Spleen (tissue), 7 donors: ENCODE measurements at regions not wholly inside any gene's neighbourhood (a gene's known extent, or its start where the extent isn't known, plus 50 kb on each side); places are given as distances from the start of the nearest gene placed in this dataset.

Experiments
- POLR2A ChIP-seq, 3 donors: fragments of 450-650 bp; IDR thresholded peaks; one replicate each; pipeline ENCODE4 v1.5.1; 2017; ENCODE audit warnings: antibody characterized with exemption in 3 of 3, mild to moderate bottlenecking in 1 of 3
- TF ChIP-seq, protein P1 (sequence below), 11 experiments: fragments of 200-600 bp in 7 of 11; fragments of 450-650 bp in 4 of 11; sonication (generic) in 4 of 11; IDR thresholded peaks in 8 of 11; conservative IDR thresholded peaks in 3 of 11; 1 replicate in 7 of 11; 2 replicates in 4 of 11; pipeline versions ENCODE4 v1.4.0 to v1.8.0; 2016 to 2021; ENCODE audit warnings: antibody characterized with exemption in 11 of 11, inconsistent platforms in 4 of 11, mild to moderate bottlenecking in 1 of 11
- donor health status: DM: no; HTN: no; CAD: no; lungs with moderate emphysema.
- donor health status: DM: no; HTN: no; CAD: no.
- donor health status: DM: no; HTN: no; CAD: no.

DNA sequence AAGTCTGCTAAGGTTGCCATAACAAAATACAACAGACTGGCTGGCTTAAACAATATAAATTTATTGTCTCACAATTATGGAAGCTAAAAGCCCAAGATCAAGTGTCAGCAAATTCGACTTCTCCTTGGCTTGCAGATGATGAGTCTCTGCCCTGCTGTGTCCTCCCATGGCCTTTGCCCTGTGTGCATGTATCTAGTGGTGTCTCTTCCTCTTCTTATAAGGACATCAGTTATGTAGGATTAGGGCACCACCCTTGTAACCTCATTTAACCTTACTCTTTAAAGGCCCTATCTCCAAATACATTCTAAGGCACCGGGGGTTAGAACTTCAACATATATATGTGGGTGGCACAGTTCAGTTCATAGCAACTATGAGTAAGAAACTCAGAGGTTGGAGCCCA, 157.9 kb upstream of the RASA1 start:
- no peak for TF ChIP-seq POLR2A (IDR thresholded peaks at IDR 0.05)
- TF ChIP-seq, protein P1, sequence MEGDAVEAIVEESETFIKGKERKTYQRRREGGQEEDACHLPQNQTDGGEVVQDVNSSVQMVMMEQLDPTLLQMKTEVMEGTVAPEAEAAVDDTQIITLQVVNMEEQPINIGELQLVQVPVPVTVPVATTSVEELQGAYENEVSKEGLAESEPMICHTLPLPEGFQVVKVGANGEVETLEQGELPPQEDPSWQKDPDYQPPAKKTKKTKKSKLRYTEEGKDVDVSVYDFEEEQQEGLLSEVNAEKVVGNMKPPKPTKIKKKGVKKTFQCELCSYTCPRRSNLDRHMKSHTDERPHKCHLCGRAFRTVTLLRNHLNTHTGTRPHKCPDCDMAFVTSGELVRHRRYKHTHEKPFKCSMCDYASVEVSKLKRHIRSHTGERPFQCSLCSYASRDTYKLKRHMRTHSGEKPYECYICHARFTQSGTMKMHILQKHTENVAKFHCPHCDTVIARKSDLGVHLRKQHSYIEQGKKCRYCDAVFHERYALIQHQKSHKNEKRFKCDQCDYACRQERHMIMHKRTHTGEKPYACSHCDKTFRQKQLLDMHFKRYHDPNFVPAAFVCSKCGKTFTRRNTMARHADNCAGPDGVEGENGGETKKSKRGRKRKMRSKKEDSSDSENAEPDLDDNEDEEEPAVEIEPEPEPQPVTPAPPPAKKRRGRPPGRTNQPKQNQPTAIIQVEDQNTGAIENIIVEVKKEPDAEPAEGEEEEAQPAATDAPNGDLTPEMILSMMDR (IDR thresholded peaks at IDR 0.05 in 8 of 11, conservative IDR thresholded peaks at IDR 0.05 in 3 of 11), result no peak
